ENCODE measurements at regions not wholly inside any gene's neighbourhood (a gene's known extent, or its start where the extent isn't known, plus 50 kb on each side); places are given as distances from the start of the nearest gene placed in this dataset.
"Not testable (repeated sequence)": the region's sequence is repeated elsewhere in the genome, so short reads cannot be mapped to it uniquely, and the experiment has no call there.

- TF ChIP-seq CTCF, POLR2A (IDR thresholded peaks at IDR 0.05): not testable (repeated sequence)
These were observed 79.6 kb upstream of the HES1 start for GRCh38 chr3:194056323-194056722.

Data from lower leg skin (tissue), 3 donors.